HepG2 (cell line): ENCODE measurements at regions not wholly inside any gene's neighbourhood (a gene's known extent, or its start where the extent isn't known, plus 50 kb on each side); places are given as distances from the start of the nearest gene placed in this dataset.

Source experiments
- CBX5 ChIP-seq: sonication (generic); formaldehyde crosslinking; IDR thresholded peaks from 2 replicates; pipeline ENCODE4 v1.4.0; 2020; ENCODE audit warnings: missing genetic modification reagents, borderline replicate concordance
- IRF2 ChIP-seq: IDR thresholded peaks from 2 replicates; pipeline ENCODE4 v1.6.1; 2018; ENCODE audit warnings: missing genetic modification reagents, missing compliant biosample characterization
- PAX8 ChIP-seq: sonication (generic); formaldehyde crosslinking; IDR thresholded peaks from 2 replicates; pipeline ENCODE4 v1.8.0; 2022; ENCODE audit warnings: mild to moderate bottlenecking, missing genetic modification reagents, borderline replicate concordance
- PLRG1 ChIP-seq: fragments of 450-650 bp; conservative IDR thresholded peaks from 2 replicates; pipeline ENCODE4 v1.6.1; 2016
- ZFP82 ChIP-seq: sonication (generic); formaldehyde crosslinking; IDR thresholded peaks from 2 replicates; pipeline ENCODE4 v1.5.1; 2020; ENCODE audit warnings: mild to moderate bottlenecking, missing genetic modification reagents, borderline replicate concordance
- TF ChIP-seq, protein P1 (sequence below): sonication (generic); formaldehyde crosslinking; IDR thresholded peaks from 2 replicates; pipeline ENCODE4 v1.4.0; 2020; ENCODE audit warnings: missing genetic modification reagents

DNA sequence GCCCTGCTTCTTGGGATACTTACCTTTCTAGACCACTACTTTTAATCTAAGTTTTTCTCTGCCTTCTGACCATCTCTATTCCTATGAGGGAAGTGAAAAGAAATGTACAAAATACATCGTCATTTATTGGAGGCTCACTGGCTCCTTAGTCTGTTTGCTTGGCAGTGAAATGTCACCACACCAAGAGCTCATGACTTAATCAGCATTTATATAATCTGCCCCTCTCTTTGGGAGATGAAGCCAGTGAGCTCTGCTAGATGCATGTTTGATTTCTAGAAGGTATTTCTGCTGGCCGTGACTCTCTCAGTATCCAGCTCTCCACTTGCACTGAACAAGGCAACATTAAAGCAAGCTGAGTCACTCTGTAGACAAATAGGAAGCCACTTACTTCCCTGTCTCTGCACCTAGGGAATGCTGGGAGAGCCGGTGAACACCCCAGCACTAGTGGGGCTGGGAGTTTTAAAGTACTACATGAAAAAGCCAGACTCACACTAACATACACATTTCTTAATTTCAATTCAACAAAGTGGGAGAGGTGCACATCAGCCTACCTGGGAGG lies 79.1 kb downstream of the MID1IP1 start:
- TF ChIP-seq PAX8 (CRISPR knock-in tag): no peak
- no peak for TF ChIP-seq ZFP82
- TF ChIP-seq PLRG1: no peak
- no peak for TF ChIP-seq IRF2 (CRISPR knock-in tag)
- no peak for TF ChIP-seq CBX5 (CRISPR knock-in tag)
- TF ChIP-seq, protein P1, sequence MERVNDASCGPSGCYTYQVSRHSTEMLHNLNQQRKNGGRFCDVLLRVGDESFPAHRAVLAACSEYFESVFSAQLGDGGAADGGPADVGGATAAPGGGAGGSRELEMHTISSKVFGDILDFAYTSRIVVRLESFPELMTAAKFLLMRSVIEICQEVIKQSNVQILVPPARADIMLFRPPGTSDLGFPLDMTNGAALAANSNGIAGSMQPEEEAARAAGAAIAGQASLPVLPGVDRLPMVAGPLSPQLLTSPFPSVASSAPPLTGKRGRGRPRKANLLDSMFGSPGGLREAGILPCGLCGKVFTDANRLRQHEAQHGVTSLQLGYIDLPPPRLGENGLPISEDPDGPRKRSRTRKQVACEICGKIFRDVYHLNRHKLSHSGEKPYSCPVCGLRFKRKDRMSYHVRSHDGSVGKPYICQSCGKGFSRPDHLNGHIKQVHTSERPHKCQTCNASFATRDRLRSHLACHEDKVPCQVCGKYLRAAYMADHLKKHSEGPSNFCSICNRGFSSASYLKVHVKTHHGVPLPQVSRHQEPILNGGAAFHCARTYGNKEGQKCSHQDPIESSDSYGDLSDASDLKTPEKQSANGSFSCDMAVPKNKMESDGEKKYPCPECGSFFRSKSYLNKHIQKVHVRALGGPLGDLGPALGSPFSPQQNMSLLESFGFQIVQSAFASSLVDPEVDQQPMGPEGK: no peak
